Fibroblast of lung (primary cell): ENCODE measurements at regions not wholly inside any gene's neighbourhood (a gene's known extent, or its start where the extent isn't known, plus 50 kb on each side); places are given as distances from the start of the nearest gene placed in this dataset.

Experiments used
- DNase-seq, 2 donors: peaks; one replicate each; pipeline versions ENCODE4 v3.0.0 to v3.0.0-alpha.2; 2010; ENCODE audit warnings: low read depth in 2 of 2
- H2AFZ ChIP-seq: 2 replicates; pipeline ENCODE4 v1.5.1; 2012; ENCODE audit warnings: low read length, control low read depth, inconsistent platforms
- H3K27ac ChIP-seq: 2 replicates; pipeline ENCODE4 v1.5.1; 2011; ENCODE audit warnings: low read length, control low read depth; ENCODE audit not compliant: insufficient read depth
- H3K27me3 ChIP-seq: 2 replicates; pipeline ENCODE4 v1.5.1; 2011; ENCODE audit warnings: mild to moderate bottlenecking, low read length; ENCODE audit not compliant: control insufficient read depth, insufficient read depth
- H3K36me3 ChIP-seq: 2 replicates; pipeline ENCODE4 v1.5.1; 2011; ENCODE audit warnings: low read length; ENCODE audit not compliant: control insufficient read depth, insufficient read depth
- H3K4me1 ChIP-seq: 2 replicates; pipeline ENCODE4 v1.5.1; 2011; ENCODE audit warnings: low read length; ENCODE audit not compliant: control insufficient read depth, insufficient read depth; ENCODE audit errors: extremely low read depth
- H3K4me2 ChIP-seq: 2 replicates; pipeline ENCODE4 v1.5.1; 2011; ENCODE audit warnings: low read length, control low read depth; ENCODE audit not compliant: insufficient read depth; ENCODE audit errors: extremely low read depth
- H3K4me3 ChIP-seq, 4 experiments: fragments of 200-600 bp in 1 of 4; sonication (generic) in 1 of 4; replicated peaks in 1 of 4; 2 replicates each; pipeline ENCODE4 v1.5.1; 2011 to 2016; ENCODE audit warnings: low read length in 4 of 4, low read depth in 3 of 4, mild to moderate bottlenecking in 3 of 4, control low read depth in 2 of 4, inconsistent platforms in 1 of 4, mixed read lengths in 1 of 4; ENCODE audit not compliant: insufficient read depth in 1 of 4; ENCODE audit errors: control extremely low read depth in 1 of 4
- H3K79me2 ChIP-seq: 2 replicates; pipeline ENCODE4 v1.5.1; 2012; ENCODE audit warnings: mild to moderate bottlenecking, low read length, inconsistent platforms; ENCODE audit not compliant: control insufficient read depth, insufficient read depth
- H3K9ac ChIP-seq: 2 replicates; pipeline ENCODE4 v1.5.1; 2011; ENCODE audit warnings: mild to moderate bottlenecking, low read length, control low read depth; ENCODE audit not compliant: insufficient read depth
- H3K9me3 ChIP-seq: 2 replicates; pipeline ENCODE4 v1.5.1; 2012; ENCODE audit warnings: low read depth, low read length; ENCODE audit not compliant: control insufficient read depth, insufficient read depth
- H4K20me1 ChIP-seq: 2 replicates; pipeline ENCODE4 v1.5.1; 2011; ENCODE audit warnings: low read length; ENCODE audit not compliant: control insufficient read depth, insufficient read depth; ENCODE audit errors: extremely low read depth
- EZH2 ChIP-seq: IDR thresholded peaks from 2 replicates; pipeline ENCODE4 v1.5.1; 2012; ENCODE audit warnings: low read length, control low read depth, mild to moderate bottlenecking; ENCODE audit errors: missing control alignments
- TF ChIP-seq, protein P1 (sequence below), 2 donors: IDR thresholded peaks in 1 of 2; conservative IDR thresholded peaks in 1 of 2; 1 replicate in 1 of 2; 2 replicates in 1 of 2; pipeline ENCODE4 v1.5.1; 2011 to 2012; ENCODE audit warnings: low read length in 2 of 2, control low read depth in 1 of 2, inconsistent platforms in 1 of 2, low read depth in 1 of 2, mild to moderate bottlenecking in 1 of 2

DNA sequence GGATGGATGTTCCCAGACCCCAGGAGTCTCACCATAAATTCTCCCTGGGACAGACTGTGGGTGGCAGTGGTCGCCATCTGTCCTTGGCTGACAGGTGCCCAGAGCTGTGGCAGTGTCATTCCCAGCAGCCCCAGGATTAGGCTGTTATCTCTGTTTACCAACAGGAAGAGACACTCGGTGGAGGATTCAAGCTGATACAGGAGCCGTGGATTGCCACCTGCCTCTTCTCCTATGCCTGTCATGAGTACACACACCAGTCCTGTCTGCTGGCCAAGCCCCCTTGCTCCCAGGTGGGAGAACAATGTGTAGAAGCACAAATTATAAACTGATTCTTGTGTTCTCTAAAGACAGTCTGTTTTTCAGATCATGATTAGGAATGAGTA is 152.6 kb downstream of the ETS2 start:
- Histone ChIP-seq H3K27me3 (no peaks in the 10 kb centered on the region), H4K20me1 (no peaks in the 10 kb centered on the region), H2AFZ (no peak overlapping the region), H3K36me3 (no peaks in the 10 kb centered on the region), H3K4me2 (no peak overlapping the region), H3K27ac (no peak overlapping the region), H3K4me3 (no peak overlapping the region), H3K9ac (no peak overlapping the region), H3K9me3 (no peaks in the 10 kb centered on the region), H3K79me2 (no peaks in the 10 kb centered on the region), H3K4me1 (peaks cover 37% of the 10 kb centered on the region)
- TF ChIP-seq, protein P1, sequence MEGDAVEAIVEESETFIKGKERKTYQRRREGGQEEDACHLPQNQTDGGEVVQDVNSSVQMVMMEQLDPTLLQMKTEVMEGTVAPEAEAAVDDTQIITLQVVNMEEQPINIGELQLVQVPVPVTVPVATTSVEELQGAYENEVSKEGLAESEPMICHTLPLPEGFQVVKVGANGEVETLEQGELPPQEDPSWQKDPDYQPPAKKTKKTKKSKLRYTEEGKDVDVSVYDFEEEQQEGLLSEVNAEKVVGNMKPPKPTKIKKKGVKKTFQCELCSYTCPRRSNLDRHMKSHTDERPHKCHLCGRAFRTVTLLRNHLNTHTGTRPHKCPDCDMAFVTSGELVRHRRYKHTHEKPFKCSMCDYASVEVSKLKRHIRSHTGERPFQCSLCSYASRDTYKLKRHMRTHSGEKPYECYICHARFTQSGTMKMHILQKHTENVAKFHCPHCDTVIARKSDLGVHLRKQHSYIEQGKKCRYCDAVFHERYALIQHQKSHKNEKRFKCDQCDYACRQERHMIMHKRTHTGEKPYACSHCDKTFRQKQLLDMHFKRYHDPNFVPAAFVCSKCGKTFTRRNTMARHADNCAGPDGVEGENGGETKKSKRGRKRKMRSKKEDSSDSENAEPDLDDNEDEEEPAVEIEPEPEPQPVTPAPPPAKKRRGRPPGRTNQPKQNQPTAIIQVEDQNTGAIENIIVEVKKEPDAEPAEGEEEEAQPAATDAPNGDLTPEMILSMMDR (conservative IDR thresholded peaks at IDR 0.05 in 1 of 2, IDR thresholded peaks at IDR 0.05 in 1 of 2; ENCODE audit: low read depth in 1 of 2, low read length in 2 of 2): no peak
- no peak for TF ChIP-seq EZH2
- no peak for DNase-seq

DNA sequence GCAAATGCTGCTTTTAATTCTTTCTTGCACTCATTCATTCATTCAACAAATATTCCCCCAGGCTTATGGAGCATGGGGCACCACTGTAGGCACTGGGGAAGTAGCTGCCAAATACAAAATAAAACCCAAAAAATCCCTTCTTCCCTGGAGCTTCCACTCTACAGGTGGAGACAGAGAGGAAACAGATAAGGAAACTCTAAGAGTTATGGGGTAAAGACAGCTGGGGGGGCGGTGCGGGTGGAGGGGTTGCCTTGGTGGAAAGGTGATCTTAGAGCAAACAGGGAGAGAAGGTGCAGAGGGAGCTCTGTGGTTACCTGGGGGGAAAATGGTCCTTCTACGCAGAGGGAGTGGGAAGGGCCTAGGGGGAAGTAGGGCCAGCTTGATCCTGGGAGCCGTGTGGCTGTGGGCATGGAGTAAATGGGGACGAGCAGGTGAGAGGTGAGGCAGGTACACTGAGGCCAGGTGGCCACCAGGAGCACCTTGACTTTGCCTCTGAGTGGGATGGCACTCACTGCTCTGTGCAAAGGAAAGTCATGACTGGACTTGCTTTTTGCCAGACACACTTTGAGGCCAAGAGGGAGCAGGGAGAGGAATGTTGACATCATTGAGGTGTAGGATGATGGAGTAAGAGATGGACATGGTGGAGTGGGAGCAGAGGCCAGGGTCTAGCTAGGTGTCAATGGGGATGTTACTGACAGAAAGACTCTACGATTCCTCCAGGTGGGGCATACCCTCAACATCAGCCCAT is 152.0 kb downstream of the ETS2 start:
- Histone ChIP-seq H2AFZ (no peak overlapping the region), H3K4me3 (no peak overlapping the region), H4K20me1 (no peaks in the 10 kb centered on the region), H3K9ac (no peak overlapping the region), H3K9me3 (no peaks in the 10 kb centered on the region), H3K36me3 (no peaks in the 10 kb centered on the region), H3K4me1 (peaks cover 37% of the 10 kb centered on the region), H3K27me3 (no peaks in the 10 kb centered on the region), H3K4me2 (no peak overlapping the region), H3K79me2 (no peaks in the 10 kb centered on the region), H3K27ac (no peak overlapping the region)
- DNase-seq: no peak
- no peak for TF ChIP-seq EZH2
- TF ChIP-seq, protein P1 (conservative IDR thresholded peaks at IDR 0.05 in 1 of 2, IDR thresholded peaks at IDR 0.05 in 1 of 2; ENCODE audit: low read depth in 1 of 2, low read length in 2 of 2): no peak

DNA sequence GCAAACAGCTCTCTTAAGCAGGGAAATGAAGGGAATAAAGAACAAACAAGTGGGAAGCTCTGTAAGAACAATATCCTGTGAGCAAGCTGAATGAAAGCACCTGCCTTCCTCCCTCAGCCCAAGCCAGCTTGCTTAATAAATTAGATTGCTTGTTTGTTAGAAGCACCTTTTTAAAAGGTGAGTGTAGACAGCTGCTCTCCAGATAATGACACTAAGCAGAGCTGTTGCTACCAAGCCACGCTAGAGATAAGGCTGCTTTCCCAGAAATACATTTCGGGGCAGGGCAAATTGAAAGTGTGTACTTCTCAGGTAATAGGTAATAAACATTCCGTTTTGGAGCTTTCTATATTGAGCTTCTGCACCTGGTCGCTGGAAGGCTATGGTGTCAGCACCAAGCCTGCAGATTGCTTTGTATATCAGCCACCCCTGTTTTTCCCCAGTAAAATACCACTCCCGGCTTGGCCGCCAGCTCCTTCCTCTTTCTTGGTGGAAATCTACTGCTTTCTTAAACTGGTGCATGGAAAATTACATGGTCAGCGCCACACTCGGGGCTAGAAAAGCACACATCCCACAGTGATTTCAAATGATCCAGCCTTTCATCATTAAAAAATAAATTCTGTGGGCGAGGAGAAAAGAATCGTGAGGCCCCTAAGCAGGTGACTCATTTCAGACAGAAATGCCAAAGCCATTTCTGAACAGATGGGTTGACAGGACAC is 151.3 kb downstream of the ETS2 start:
- H3K4me2 ChIP-seq: no peak overlapping the region
- H3K4me3 ChIP-seq: no peak overlapping the region
- H2AFZ ChIP-seq: no peak overlapping the region
- H3K4me1 ChIP-seq: peaks cover 37% of the 10 kb centered on the region
- H3K27ac ChIP-seq: no peak overlapping the region
- TF ChIP-seq, protein P1 (conservative IDR thresholded peaks at IDR 0.05 in 1 of 2, IDR thresholded peaks at IDR 0.05 in 1 of 2; ENCODE audit: low read depth in 1 of 2, low read length in 2 of 2): no peak
- no peak for TF ChIP-seq EZH2
- no peaks in the 10 kb centered on the region for H3K27me3 ChIP-seq
- no peaks in the 10 kb centered on the region for H4K20me1 ChIP-seq
- H3K9me3 ChIP-seq: no peaks in the 10 kb centered on the region
- H3K9ac ChIP-seq: no peak overlapping the region
- H3K79me2 ChIP-seq: no peaks in the 10 kb centered on the region
- peak in 1 of 2 donors; percentile 41 for DNase-seq
- H3K36me3 ChIP-seq: no peaks in the 10 kb centered on the region
